Caco-2 (cell line): ENCODE measurements at regions not wholly inside any gene's neighbourhood (a gene's known extent, or its start where the extent isn't known, plus 50 kb on each side); places are given as distances from the start of the nearest gene placed in this dataset.

Experiments used
- BruUV-seq: library from RNA; stranded (reverse); fragments of 400-500 nt; replicated peaks from 2 replicates; lab custom pipeline; 2021; lab: Mats Ljungman, UMichigan
- CTCF ChIA-PET: fragments of 300-600 bp; sonication (Branson Sonifier 250); formaldehyde crosslinking; loops from one replicate; lab custom pipeline; 2022; ENCODE audit warnings: antibody characterized with exemption; lab: Charles Lee
- POLR2A ChIA-PET: fragments of 300-600 bp; sonication (Branson Sonifier 250); formaldehyde crosslinking; loops from one replicate; lab custom pipeline; 2022; ENCODE audit warnings: antibody characterized with exemption; lab: Charles Lee
- DNase-seq, 2 experiments: peaks; one replicate each; pipeline versions ENCODE4 v3.0.0 to v3.0.0-alpha.2; 2020 to 2022
- H3K27me3 ChIP-seq: replicated peaks from 2 replicates; pipeline ENCODE4 v1.6.0; 2011; ENCODE audit warnings: low read length; ENCODE audit not compliant: control insufficient read depth, insufficient read depth
- H3K36me3 ChIP-seq: 2 replicates; pipeline ENCODE4 v1.5.1; 2011; ENCODE audit warnings: low read length; ENCODE audit not compliant: control insufficient read depth, insufficient read depth
- H3K4me1 ChIP-seq: fragments of 250-450 bp; sonication (Bioruptor Pico); 2 replicates; pipeline ENCODE4 v1.5.1; 2020; ENCODE audit warnings: mild to moderate bottlenecking
- H3K4me3 ChIP-seq: 2 replicates; pipeline ENCODE4 v1.5.1; 2011; ENCODE audit warnings: low read depth, mild to moderate bottlenecking, control low read depth, low read length
- H3K9me3 ChIP-seq: fragments of 250-450 bp; sonication (Bioruptor Pico); 2 replicates; pipeline ENCODE4 v1.5.1; 2020; ENCODE audit warnings: mild to moderate bottlenecking, moderate library complexity
- H3K27ac Mint-ChIP-seq: one replicate; pipeline ENCODE4 v1.8.0; 2022; ENCODE audit warnings: mixed read lengths; ENCODE audit not compliant: unreplicated experiment
- H3K27me3 Mint-ChIP-seq: one replicate; pipeline ENCODE4 v1.8.0; 2022; ENCODE audit warnings: mixed read lengths; ENCODE audit not compliant: insufficient read depth, unreplicated experiment
- H3K36me3 Mint-ChIP-seq: one replicate; pipeline ENCODE4 v1.8.0; 2022; ENCODE audit warnings: mild to moderate bottlenecking, mixed read lengths; ENCODE audit not compliant: insufficient read depth, unreplicated experiment
- H3K4me1 Mint-ChIP-seq: one replicate; pipeline ENCODE4 v1.8.0; 2022; ENCODE audit warnings: low read depth, mixed read lengths; ENCODE audit not compliant: unreplicated experiment
- H3K4me3 Mint-ChIP-seq: one replicate; pipeline ENCODE4 v1.8.0; 2022; ENCODE audit warnings: mild to moderate bottlenecking, moderate library complexity, mixed read lengths; ENCODE audit not compliant: unreplicated experiment
- H3K9me3 Mint-ChIP-seq: one replicate; pipeline ENCODE4 v1.8.0; 2022; ENCODE audit warnings: mixed read lengths; ENCODE audit not compliant: unreplicated experiment
- CTCF ChIP-seq, 2 experiments: fragments of 200-600 bp in 1 of 2; IDR thresholded peaks; 1 replicate in 1 of 2; 2 replicates in 1 of 2; pipeline versions ENCODE4 v1.5.1 to v1.8.0; 2011 to 2022; ENCODE audit warnings: antibody characterized with exemption in 1 of 2, control low read depth in 1 of 2, inconsistent platforms in 1 of 2, low read depth in 1 of 2, low read length in 1 of 2, mild to moderate bottlenecking in 1 of 2, moderate library complexity in 1 of 2; ENCODE audit not compliant: insufficient read depth in 1 of 2, severe bottlenecking in 1 of 2, unreplicated experiment in 1 of 2
- intact Hi-C: fragments of 100-400 bp; cut with micrococcal nuclease; formaldehyde crosslinking; loops from one replicate; pipeline ENCODE4 v1.10.0; 2022; ENCODE audit not compliant: unreplicated experiment

GRCh38 chr10:74766501-74766900, 59.9 kb upstream of the KAT6B start:
- Histone ChIP-seq H3K36me3 (no peaks in the 10 kb centered on the region), H3K4me1 (0 out of 2 replicates have a peak, but pooled peaks cover 4% of the 10 kb centered on the region), H3K27me3 (no peaks in the 10 kb centered on the region; the same call in 1 of the 2 replicates), H3K9me3 (peaks cover 5% of the 10 kb centered on the region; the same call in 1 of the 2 replicates), H3K4me3 (no peak overlapping the region)
- no TSS peak for BruUV-seq
- TF ChIP-seq CTCF (IDR thresholded peaks at IDR 0.05; ENCODE audit: insufficient read depth in 1 of 2, low read depth in 1 of 2, low read length in 1 of 2, severe bottlenecking in 1 of 2, unreplicated experiment in 1 of 2): no peak
- intact Hi-C loops: no loop called here
- Mint-ChIP-seq H3K27ac (no peak overlapping the region), H3K9me3 (no peaks in the 10 kb centered on the region), H3K4me3 (no peak overlapping the region), H3K27me3 (no peaks in the 10 kb centered on the region), H3K4me1 (peaks cover 7% of the 10 kb centered on the region), H3K36me3 (no peaks in the 10 kb centered on the region)
- no peak for DNase-seq
- CTCF ChIA-PET: no interaction called here
- POLR2A ChIA-PET: no interaction called here

DNA sequence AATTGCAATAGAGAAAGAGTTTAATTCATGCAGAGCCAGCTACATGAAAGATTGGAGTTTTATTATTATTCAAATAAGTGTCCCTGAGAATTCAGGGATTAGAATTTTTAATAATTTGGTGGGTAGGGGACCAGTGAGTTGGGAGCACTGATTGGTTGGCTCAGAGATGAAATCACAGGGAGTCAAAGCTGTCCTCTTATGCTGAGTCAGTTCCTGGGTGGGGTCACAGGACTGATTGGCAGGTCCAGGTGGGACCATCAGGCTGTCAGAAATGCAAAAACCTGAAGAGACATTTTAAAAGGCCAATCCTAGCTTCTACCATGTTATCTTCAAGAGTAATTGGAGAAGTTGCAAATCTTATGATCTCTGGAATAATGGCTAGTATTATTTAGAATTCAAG, 56.0 kb upstream of the KAT6B start:
- H3K27me3 ChIP-seq: no peaks in the 10 kb centered on the region; the same call in 1 of the 2 replicates
- H3K4me3 Mint-ChIP-seq: no peak overlapping the region
- no peaks in the 10 kb centered on the region for H3K36me3 Mint-ChIP-seq
- no peak for DNase-seq
- H3K9me3 ChIP-seq: peaks cover 5% of the 10 kb centered on the region; the same call in 1 of the 2 replicates
- peaks cover 6% of the 10 kb centered on the region for H3K4me1 Mint-ChIP-seq
- 0 out of 2 replicates have a peak, but pooled peaks cover 3% of the 10 kb centered on the region for H3K4me1 ChIP-seq
- no peak overlapping the region for H3K27ac Mint-ChIP-seq
- intact Hi-C loops: no loop called here
- CTCF ChIA-PET: no interaction called here
- no peaks in the 10 kb centered on the region for H3K36me3 ChIP-seq
- POLR2A ChIA-PET: no interaction called here
- H3K27me3 Mint-ChIP-seq: no peaks in the 10 kb centered on the region
- no peak for TF ChIP-seq CTCF (IDR thresholded peaks at IDR 0.05; ENCODE audit: insufficient read depth in 1 of 2, low read depth in 1 of 2, low read length in 1 of 2, severe bottlenecking in 1 of 2, unreplicated experiment in 1 of 2)
- no peak overlapping the region for H3K4me3 ChIP-seq
- BruUV-seq: no TSS peak
- no peaks in the 10 kb centered on the region for H3K9me3 Mint-ChIP-seq

DNA sequence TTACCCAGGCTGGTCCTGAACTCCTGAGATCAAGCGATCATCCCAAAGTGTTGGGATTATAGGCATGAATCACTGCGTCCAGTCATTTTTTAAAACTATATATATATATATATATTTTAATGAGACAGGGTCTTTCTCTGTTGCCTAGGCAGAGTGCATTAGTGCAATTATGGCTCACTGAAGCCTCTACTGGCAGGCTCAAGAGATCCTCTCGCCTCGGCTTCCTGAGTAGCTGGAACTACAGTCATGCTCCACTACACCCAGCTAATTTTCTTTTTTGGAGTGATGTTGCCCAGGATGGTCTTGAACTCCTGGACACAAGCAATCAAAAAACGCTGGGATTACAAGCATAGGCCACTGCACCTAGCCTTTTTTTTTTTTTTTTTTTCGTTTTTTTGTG, 55.3 kb upstream of the KAT6B start:
- Histone ChIP-seq H3K9me3 (peaks cover 5% of the 10 kb centered on the region; the same call in 1 of the 2 replicates), H3K4me1 (no peaks in the 10 kb centered on the region), H3K4me3 (no peak overlapping the region), H3K27me3 (no peaks in the 10 kb centered on the region; the same call in 1 of the 2 replicates), H3K36me3 (no peaks in the 10 kb centered on the region)
- H3K36me3 Mint-ChIP-seq: no peaks in the 10 kb centered on the region
- no peak overlapping the region for H3K27ac Mint-ChIP-seq
- DNase-seq: no peak
- BruUV-seq: no TSS peak
- ChIA-PET CTCF (interaction anchor here (0.7 kb wide), 1 partner anchor 496 kb away, joined by 10 read pairs; no protein-coding TSS in a partner anchor), POLR2A (no interaction called here)
- TF ChIP-seq CTCF (IDR thresholded peaks at IDR 0.05; ENCODE audit: insufficient read depth in 1 of 2, low read depth in 1 of 2, low read length in 1 of 2, severe bottlenecking in 1 of 2, unreplicated experiment in 1 of 2): no peak
- H3K4me1 Mint-ChIP-seq: no peaks in the 10 kb centered on the region
- H3K27me3 Mint-ChIP-seq: no peaks in the 10 kb centered on the region
- intact Hi-C loops: no loop called here
- H3K9me3 Mint-ChIP-seq: no peaks in the 10 kb centered on the region
- H3K4me3 Mint-ChIP-seq: no peak overlapping the region
